Hepatocyte (in vitro differentiated cells): ENCODE measurements at regions not wholly inside any gene's neighbourhood (a gene's known extent, or its start where the extent isn't known, plus 50 kb on each side); places are given as distances from the start of the nearest gene placed in this dataset.

Source experiments
- DNase-seq: peaks from one replicate; pipeline ENCODE4 v3.0.0-alpha.2; 2016; ENCODE audit warnings: low spot score
- H2AFZ ChIP-seq: fragments of 200-600 bp; sonication (generic); 2 replicates; pipeline ENCODE4 v1.6.0; 2016; ENCODE audit warnings: antibody characterized with exemption, mild to moderate bottlenecking
- H3K27ac ChIP-seq: fragments of 200-600 bp; sonication (generic); 2 replicates; pipeline ENCODE4 v1.5.1; 2016; ENCODE audit warnings: mild to moderate bottlenecking
- H3K27me3 ChIP-seq: fragments of 200-600 bp; sonication (generic); 2 replicates; pipeline ENCODE4 v1.6.1; 2016
- H3K36me3 ChIP-seq: fragments of 200-600 bp; sonication (generic); replicated peaks from 2 replicates; pipeline ENCODE4 v1.5.1; 2016; ENCODE audit warnings: low read depth; ENCODE audit not compliant: insufficient read depth
- H3K4me1 ChIP-seq: fragments of 200-600 bp; sonication (generic); 2 replicates; pipeline ENCODE4 v1.5.1; 2016; ENCODE audit warnings: mild to moderate bottlenecking, moderate library complexity; ENCODE audit not compliant: insufficient read depth
- H3K4me2 ChIP-seq: fragments of 200-600 bp; sonication (generic); 2 replicates; pipeline ENCODE4 v1.6.0; 2016
- H3K4me3 ChIP-seq: fragments of 200-600 bp; sonication (generic); 2 replicates; pipeline ENCODE4 v1.5.1; 2016; ENCODE audit warnings: mild to moderate bottlenecking
- H3K79me2 ChIP-seq: fragments of 200-600 bp; sonication (generic); 2 replicates; pipeline ENCODE4 v1.6.0; 2017; ENCODE audit warnings: mild to moderate bottlenecking
- H3K9me2 ChIP-seq: fragments of 200-600 bp; sonication (generic); replicated peaks from 2 replicates; pipeline ENCODE4 v1.6.0; 2017; ENCODE audit warnings: mild to moderate bottlenecking; ENCODE audit not compliant: insufficient read depth
- H3K9me3 ChIP-seq: fragments of 200-600 bp; sonication (generic); 2 replicates; pipeline ENCODE4 v1.5.1; 2016; ENCODE audit warnings: low read depth, mild to moderate bottlenecking
- H4K20me1 ChIP-seq: fragments of 200-600 bp; sonication (generic); 2 replicates; pipeline ENCODE4 v1.6.0; 2016; ENCODE audit warnings: mild to moderate bottlenecking; ENCODE audit not compliant: insufficient read depth, poor library complexity, severe bottlenecking
- EZH2 ChIP-seq: fragments of 200-600 bp; sonication (generic); IDR thresholded peaks from 2 replicates; pipeline ENCODE4 v1.6.1; 2016; ENCODE audit warnings: antibody characterized with exemption, mild to moderate bottlenecking, borderline replicate concordance
- EZH2phosphoT487 ChIP-seq: fragments of 200-600 bp; sonication (generic); IDR thresholded peaks from one replicate; pipeline ENCODE4 v1.6.1; 2018; ENCODE audit warnings: antibody characterized with exemption, mild to moderate bottlenecking, low read depth, moderate library complexity; ENCODE audit not compliant: unreplicated experiment, severe bottlenecking
- WGBS: methylation state at CpG from one replicate; pipeline ENCODE4 v1.1.6; 2016; ENCODE audit warnings: low lambda C conversion rate; ENCODE audit errors: missing lambda C conversion rate; 5-methylcytosine and 5-hydroxymethylcytosine counted together
- TF ChIP-seq, protein P1 (sequence below): fragments of 200-600 bp; sonication (generic); IDR thresholded peaks from 2 replicates; pipeline ENCODE4 v1.5.1; 2016; ENCODE audit warnings: antibody characterized with exemption, mild to moderate bottlenecking; ENCODE audit not compliant: poor library complexity

DNA sequence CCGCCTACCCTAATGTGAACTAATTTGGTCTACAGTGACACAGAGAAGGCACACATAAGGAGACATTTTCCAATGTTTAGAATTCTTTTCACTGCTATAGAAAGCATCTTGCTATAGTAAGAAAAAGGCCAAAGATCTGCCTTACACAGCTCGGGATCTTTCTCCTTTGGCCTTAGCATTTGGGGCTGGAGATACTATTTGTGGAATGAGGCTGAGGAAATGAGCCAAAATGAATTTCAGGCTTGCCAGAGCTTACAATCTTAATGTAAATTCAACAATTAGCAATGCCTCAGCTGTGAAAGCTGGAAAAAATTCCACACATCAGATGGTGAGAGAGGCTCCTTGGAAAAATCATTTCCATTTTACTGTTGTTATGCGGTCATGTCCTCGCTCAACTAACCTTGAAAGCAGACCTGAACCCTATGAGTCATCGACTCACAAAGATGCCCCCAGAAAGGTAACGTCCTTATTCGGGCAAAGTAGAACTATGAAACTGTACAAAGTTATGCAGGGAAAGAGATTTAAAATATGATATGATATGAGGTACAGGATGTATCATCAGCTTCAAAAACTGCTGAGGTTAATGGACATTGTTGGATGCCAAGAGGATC, 324.5 kb upstream of the NBEA start:
- Histone ChIP-seq H3K27ac (no peak overlapping the region), H4K20me1 (no peaks in the 10 kb centered on the region), H3K4me2 (no peak overlapping the region), H3K9me3 (no peaks in the 10 kb centered on the region), H3K4me1 (no peaks in the 10 kb centered on the region), H3K79me2 (no peaks in the 10 kb centered on the region), H2AFZ (no peak overlapping the region), H3K36me3 (no peaks in the 10 kb centered on the region), H3K4me3 (no peak overlapping the region), H3K9me2 (no peaks in the 10 kb centered on the region), H3K27me3 (no peaks in the 10 kb centered on the region)
- TF ChIP-seq, protein P1, sequence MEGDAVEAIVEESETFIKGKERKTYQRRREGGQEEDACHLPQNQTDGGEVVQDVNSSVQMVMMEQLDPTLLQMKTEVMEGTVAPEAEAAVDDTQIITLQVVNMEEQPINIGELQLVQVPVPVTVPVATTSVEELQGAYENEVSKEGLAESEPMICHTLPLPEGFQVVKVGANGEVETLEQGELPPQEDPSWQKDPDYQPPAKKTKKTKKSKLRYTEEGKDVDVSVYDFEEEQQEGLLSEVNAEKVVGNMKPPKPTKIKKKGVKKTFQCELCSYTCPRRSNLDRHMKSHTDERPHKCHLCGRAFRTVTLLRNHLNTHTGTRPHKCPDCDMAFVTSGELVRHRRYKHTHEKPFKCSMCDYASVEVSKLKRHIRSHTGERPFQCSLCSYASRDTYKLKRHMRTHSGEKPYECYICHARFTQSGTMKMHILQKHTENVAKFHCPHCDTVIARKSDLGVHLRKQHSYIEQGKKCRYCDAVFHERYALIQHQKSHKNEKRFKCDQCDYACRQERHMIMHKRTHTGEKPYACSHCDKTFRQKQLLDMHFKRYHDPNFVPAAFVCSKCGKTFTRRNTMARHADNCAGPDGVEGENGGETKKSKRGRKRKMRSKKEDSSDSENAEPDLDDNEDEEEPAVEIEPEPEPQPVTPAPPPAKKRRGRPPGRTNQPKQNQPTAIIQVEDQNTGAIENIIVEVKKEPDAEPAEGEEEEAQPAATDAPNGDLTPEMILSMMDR = no peak
- no peak for TF ChIP-seq EZH2
- TF ChIP-seq EZH2phosphoT487 = no peak
- no peak for DNase-seq
- 89% methylated on average over 7 of the region's 7 CpGs for WGBS

DNA sequence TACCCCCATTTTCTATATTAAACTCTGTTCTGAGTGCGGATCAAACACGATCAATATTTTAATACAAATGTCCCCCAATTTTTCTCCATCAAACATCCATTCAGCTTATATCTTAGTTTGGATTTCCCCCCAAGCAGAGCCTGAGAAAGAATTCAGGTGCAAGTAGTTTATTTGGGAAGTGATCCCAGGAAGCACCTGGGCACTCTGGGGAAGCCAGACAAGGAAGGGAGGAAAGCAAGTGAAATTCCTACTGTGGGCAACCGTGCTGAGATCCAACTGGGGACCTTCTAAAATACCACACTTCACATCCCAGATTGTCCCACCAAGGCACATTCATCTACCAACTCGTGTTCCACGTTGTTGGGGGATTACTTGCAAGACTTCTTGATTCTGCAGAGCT, 323.4 kb upstream of the NBEA start:
- no peak for DNase-seq
- Histone ChIP-seq H4K20me1 (no peaks in the 10 kb centered on the region), H3K9me2 (no peaks in the 10 kb centered on the region), H3K9me3 (no peaks in the 10 kb centered on the region), H3K4me2 (no peak overlapping the region), H3K27me3 (no peaks in the 10 kb centered on the region), H3K79me2 (no peaks in the 10 kb centered on the region), H3K27ac (no peak overlapping the region), H3K36me3 (no peaks in the 10 kb centered on the region), H2AFZ (no peak overlapping the region), H3K4me3 (no peak overlapping the region), H3K4me1 (no peaks in the 10 kb centered on the region)
- WGBS = 88% methylated on average over 5 of the region's 5 CpGs
- TF ChIP-seq EZH2 (no peak), EZH2phosphoT487 (no peak)
- TF ChIP-seq, protein P1 = no peak

DNA sequence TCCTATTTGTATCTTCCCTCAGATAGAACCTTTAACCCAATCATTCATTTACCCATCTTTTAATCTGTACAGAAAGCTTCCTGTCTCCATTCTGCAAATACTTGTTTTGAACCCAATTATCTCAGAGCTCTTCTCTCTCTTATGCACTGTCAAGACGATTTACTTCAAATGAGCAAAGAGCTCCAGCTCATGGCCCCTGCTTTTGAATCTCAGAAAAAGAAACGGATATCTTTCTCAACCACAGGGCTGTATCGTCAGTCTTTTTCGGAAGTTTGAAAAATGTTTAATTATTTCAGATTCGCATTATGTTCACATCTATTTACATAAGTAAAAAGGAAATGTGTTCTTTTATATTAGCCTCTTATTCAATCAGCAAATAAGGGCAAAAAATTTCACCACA, 322.7 kb upstream of the NBEA start:
- no peak for DNase-seq
- 81% methylated on average over 5 of the region's 5 CpGs for whole genome bisulfite sequencing
- H3K27me3 ChIP-seq = no peaks in the 10 kb centered on the region

More for the DNA sequence above, 322.7 kb upstream of the NBEA start:
- Histone ChIP-seq H4K20me1 (no peaks in the 10 kb centered on the region), H3K9me3 (no peaks in the 10 kb centered on the region), H3K27ac (no peak overlapping the region), H3K4me2 (no peak overlapping the region), H3K4me1 (no peaks in the 10 kb centered on the region), H3K4me3 (no peak overlapping the region), H3K36me3 (no peaks in the 10 kb centered on the region), H3K79me2 (no peaks in the 10 kb centered on the region), H2AFZ (no peak overlapping the region), H3K9me2 (no peaks in the 10 kb centered on the region)
- TF ChIP-seq, protein P1 = no peak
- TF ChIP-seq EZH2 (no peak), EZH2phosphoT487 (no peak)
